Endothelial cell of umbilical vein (primary cell): ENCODE measurements at regions not wholly inside any gene's neighbourhood (a gene's known extent, or its start where the extent isn't known, plus 50 kb on each side); places are given as distances from the start of the nearest gene placed in this dataset.

Experiments used
- BruUV-seq: library from RNA; stranded (reverse); fragments of 400-500 nt; replicated peaks from 2 replicates; lab custom pipeline; 2021; lab: Mats Ljungman, UMichigan
- CTCF ChIA-PET: fragments of 300-600, 350-600 bp; sonication (Branson Sonifier 250); formaldehyde crosslinking; loops from one replicate; lab custom pipeline; 2021; ENCODE audit warnings: antibody characterized with exemption, inconsistent platforms; lab: Charles Lee
- POLR2A ChIA-PET: fragments of 300-600, 350-600 bp; sonication (Branson Sonifier 250); formaldehyde crosslinking; loops from one replicate; lab custom pipeline; 2021; ENCODE audit warnings: antibody characterized with exemption, inconsistent platforms; lab: Charles Lee
- DNase-seq: peaks from one replicate; pipeline ENCODE4 v3.0.0-alpha.2; 2011; ENCODE audit warnings: low read depth, low spot score
- FAIRE-seq: peaks from 2 replicates; lab custom pipeline; 2011; peaks lifted over from hg19 to GRCh38; lab: Jason Lieb, UNC
- H2AFZ ChIP-seq: 2 replicates; pipeline ENCODE4 v1.6.0; 2012; ENCODE audit warnings: low read depth, low read length, control low read depth, inconsistent platforms
- H3K27ac ChIP-seq: 2 replicates; pipeline ENCODE4 v1.5.1; 2011; ENCODE audit warnings: low read depth, mild to moderate bottlenecking, control low read depth, low read length, moderate library complexity; ENCODE audit not compliant: insufficient read depth
- H3K27me3 ChIP-seq, 2 experiments: 2 replicates each; pipeline versions ENCODE4 v1.6.0 to v1.6.1; 2011; ENCODE audit warnings: low read length in 2 of 2, mixed read lengths in 1 of 2; ENCODE audit not compliant: control insufficient read depth in 2 of 2, insufficient read depth in 2 of 2
- H3K36me3 ChIP-seq, 2 experiments: 2 replicates in 1 of 2; 3 replicates in 1 of 2; pipeline ENCODE4 v1.5.1; 2011; ENCODE audit warnings: low read length in 2 of 2, mild to moderate bottlenecking in 1 of 2, moderate library complexity in 1 of 2; ENCODE audit not compliant: control insufficient read depth in 2 of 2, insufficient read depth in 2 of 2; ENCODE audit errors: extremely low read depth in 1 of 2
- H3K4me1 ChIP-seq: 3 replicates; pipeline ENCODE4 v1.5.1; 2011; ENCODE audit warnings: mild to moderate bottlenecking, low read length; ENCODE audit not compliant: control insufficient read depth, insufficient read depth; ENCODE audit errors: extremely low read depth
- H3K4me2 ChIP-seq: 2 replicates; pipeline ENCODE4 v1.6.1; 2011; ENCODE audit warnings: low read length, control low read depth, mixed read lengths; ENCODE audit not compliant: insufficient read depth
- H3K4me3 ChIP-seq, 3 experiments: fragments of 200-600 bp in 1 of 3; sonication (generic), shearing (Covaris generic) in 1 of 3; replicated peaks in 1 of 3; 2 replicates each; pipeline ENCODE4 v1.5.1; 2011 to 2016; ENCODE audit warnings: control low read depth in 3 of 3, low read length in 3 of 3, mild to moderate bottlenecking in 2 of 3, inconsistent platforms in 1 of 3, low read depth in 1 of 3, moderate library complexity in 1 of 3; ENCODE audit not compliant: insufficient read depth in 1 of 3
- H3K79me2 ChIP-seq: 2 replicates; pipeline ENCODE4 v1.6.0; 2012; ENCODE audit warnings: low read length, inconsistent platforms; ENCODE audit not compliant: control insufficient read depth, insufficient read depth
- H3K9ac ChIP-seq: replicated peaks from 2 replicates; pipeline ENCODE3; 2011; ENCODE audit warnings: low read length, control low read depth; ENCODE audit not compliant: insufficient read depth; ENCODE audit errors: extremely low read depth
- H3K9me1 ChIP-seq: replicated peaks from 3 replicates; pipeline ENCODE4 v1.6.0; 2011; ENCODE audit warnings: mild to moderate bottlenecking, low read length; ENCODE audit not compliant: control insufficient read depth, insufficient read depth; ENCODE audit errors: extremely low read depth
- H3K9me3 ChIP-seq: replicated peaks from 2 replicates; pipeline ENCODE4 v1.5.1; 2012; ENCODE audit warnings: low read length, inconsistent platforms; ENCODE audit not compliant: control insufficient read depth, insufficient read depth
- H4K20me1 ChIP-seq: replicated peaks from 2 replicates; pipeline ENCODE3; 2011; ENCODE audit warnings: mild to moderate bottlenecking, low read length; ENCODE audit not compliant: control insufficient read depth, insufficient read depth; ENCODE audit errors: extremely low read depth
- EZH2 ChIP-seq: IDR thresholded peaks from 2 replicates; pipeline ENCODE4 v1.6.1; 2012; ENCODE audit warnings: borderline replicate concordance, low read depth, mild to moderate bottlenecking, moderate library complexity, low read length, inconsistent platforms; ENCODE audit not compliant: severe bottlenecking
- FOS ChIP-seq: IDR thresholded peaks from 2 replicates; pipeline ENCODE4 v1.6.1; 2011; ENCODE audit warnings: mild to moderate bottlenecking, low read length, moderate library complexity, borderline replicate concordance; ENCODE audit not compliant: insufficient read depth
- GATA2 ChIP-seq: IDR thresholded peaks from 2 replicates; pipeline ENCODE4 v1.7.0; 2011; ENCODE audit warnings: low read depth, mild to moderate bottlenecking, moderate library complexity, mixed read lengths, low read length; ENCODE audit not compliant: insufficient read length, insufficient read depth
- JUN ChIP-seq: IDR thresholded peaks from 2 replicates; pipeline ENCODE4 v1.6.1; 2011; ENCODE audit warnings: borderline replicate concordance, low read depth; ENCODE audit not compliant: insufficient read length, insufficient read depth
- MYC ChIP-seq: IDR thresholded peaks from one replicate; pipeline ENCODE4 v1.6.1; 2011; ENCODE audit warnings: mild to moderate bottlenecking, low read depth, low read length
- POLR2A ChIP-seq: IDR thresholded peaks from 2 replicates; pipeline ENCODE4 v1.6.1; 2012; ENCODE audit warnings: low read depth, mild to moderate bottlenecking, control low read depth, low read length
- POLR2AphosphoS5 ChIP-seq: IDR thresholded peaks from 2 replicates; pipeline ENCODE4 v1.6.1; 2012; ENCODE audit warnings: low read depth, mild to moderate bottlenecking, control low read depth, low read length, moderate library complexity; ENCODE audit not compliant: insufficient read depth
- dilution Hi-C: fragments of 300-500 bp; cut with MboI; formaldehyde crosslinking; loops from one replicate; pipeline ENCODE4 v1.15.0; 2019; ENCODE audit warnings: low sequenced_read_pairs; ENCODE audit not compliant: extremely low pct_ligation_motif_present
- intact Hi-C: fragments of 100-400 bp; cut with micrococcal nuclease; formaldehyde crosslinking; loops from one replicate; pipeline ENCODE4 v1.10.0; 2022
- TF ChIP-seq, protein P1 (sequence below), 2 donors: IDR thresholded peaks; 1 replicate in 1 of 2; 2 replicates in 1 of 2; pipeline ENCODE4 v1.5.1; 2011; ENCODE audit warnings: low read length in 2 of 2, mild to moderate bottlenecking in 2 of 2, moderate library complexity in 2 of 2, control low read depth in 1 of 2, inconsistent platforms in 1 of 2, low read depth in 1 of 2; ENCODE audit not compliant: insufficient read depth in 1 of 2; ENCODE audit errors: extremely low read depth in 1 of 2
- TF ChIP-seq, protein P2 (sequence below): IDR thresholded peaks from 2 replicates; pipeline ENCODE4 v1.6.1; 2011; ENCODE audit not compliant: insufficient read depth, insufficient read length

DNA sequence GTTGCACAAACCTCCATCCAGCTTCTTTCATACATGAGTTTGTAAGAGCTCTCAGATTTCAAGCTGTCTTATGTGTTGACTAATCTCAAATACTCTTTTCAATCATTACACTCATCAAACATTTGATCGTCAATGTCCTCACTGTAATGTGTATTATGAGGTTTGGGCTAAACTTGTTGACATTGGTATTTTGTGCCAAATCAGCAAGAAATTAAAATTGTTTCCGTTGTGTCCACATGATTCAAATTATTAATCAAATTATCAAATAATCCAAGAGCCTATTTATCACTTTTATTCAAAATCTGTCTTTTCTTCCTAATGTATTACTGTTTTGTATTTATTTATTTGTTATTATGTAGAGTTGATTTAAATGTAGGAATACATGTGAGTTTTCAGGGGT, 283.4 kb downstream of the GAS1 start:
- Histone ChIP-seq H3K36me3 (no peaks in the 10 kb centered on the region), H3K9me3 (peaks cover 2% of the 10 kb centered on the region), H3K27ac (no peak overlapping the region), H3K4me2 (no peak overlapping the region), H3K27me3 (no peaks in the 10 kb centered on the region), H3K9me1 (no peaks in the 10 kb centered on the region), H3K9ac (no peak overlapping the region), H3K4me1 (no peaks in the 10 kb centered on the region), H4K20me1 (no peaks in the 10 kb centered on the region), H2AFZ (no peak overlapping the region), H3K4me3 (no peak overlapping the region), H3K79me2 (no peaks in the 10 kb centered on the region)
- intact Hi-C loops (no loop called here), dilution Hi-C loops (no loop called here)
- TF ChIP-seq POLR2AphosphoS5: no peak
- no peak for TF ChIP-seq GATA2
- no peak for TF ChIP-seq EZH2
- no peak for TF ChIP-seq FOS
- TF ChIP-seq, protein P1, sequence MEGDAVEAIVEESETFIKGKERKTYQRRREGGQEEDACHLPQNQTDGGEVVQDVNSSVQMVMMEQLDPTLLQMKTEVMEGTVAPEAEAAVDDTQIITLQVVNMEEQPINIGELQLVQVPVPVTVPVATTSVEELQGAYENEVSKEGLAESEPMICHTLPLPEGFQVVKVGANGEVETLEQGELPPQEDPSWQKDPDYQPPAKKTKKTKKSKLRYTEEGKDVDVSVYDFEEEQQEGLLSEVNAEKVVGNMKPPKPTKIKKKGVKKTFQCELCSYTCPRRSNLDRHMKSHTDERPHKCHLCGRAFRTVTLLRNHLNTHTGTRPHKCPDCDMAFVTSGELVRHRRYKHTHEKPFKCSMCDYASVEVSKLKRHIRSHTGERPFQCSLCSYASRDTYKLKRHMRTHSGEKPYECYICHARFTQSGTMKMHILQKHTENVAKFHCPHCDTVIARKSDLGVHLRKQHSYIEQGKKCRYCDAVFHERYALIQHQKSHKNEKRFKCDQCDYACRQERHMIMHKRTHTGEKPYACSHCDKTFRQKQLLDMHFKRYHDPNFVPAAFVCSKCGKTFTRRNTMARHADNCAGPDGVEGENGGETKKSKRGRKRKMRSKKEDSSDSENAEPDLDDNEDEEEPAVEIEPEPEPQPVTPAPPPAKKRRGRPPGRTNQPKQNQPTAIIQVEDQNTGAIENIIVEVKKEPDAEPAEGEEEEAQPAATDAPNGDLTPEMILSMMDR (IDR thresholded peaks at IDR 0.05; ENCODE audit: extremely low read depth in 1 of 2, insufficient read depth in 1 of 2, low read depth in 1 of 2, low read length in 2 of 2): no peak
- TF ChIP-seq, protein P2, sequence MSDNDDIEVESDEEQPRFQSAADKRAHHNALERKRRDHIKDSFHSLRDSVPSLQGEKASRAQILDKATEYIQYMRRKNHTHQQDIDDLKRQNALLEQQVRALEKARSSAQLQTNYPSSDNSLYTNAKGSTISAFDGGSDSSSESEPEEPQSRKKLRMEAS: no peak
- no peak for TF ChIP-seq POLR2A
- TF ChIP-seq JUN: no peak
- TF ChIP-seq MYC: no peak
- POLR2A ChIA-PET: no interaction called here
- DNase-seq: no peak
- no peak for FAIRE-seq
- CTCF ChIA-PET: no interaction called here
- BruUV-seq: no TSS peak
